ENCODE measurements at regions not wholly inside any gene's neighbourhood (a gene's known extent, or its start where the extent isn't known, plus 50 kb on each side); places are given as distances from the start of the nearest gene placed in this dataset.

DNA sequence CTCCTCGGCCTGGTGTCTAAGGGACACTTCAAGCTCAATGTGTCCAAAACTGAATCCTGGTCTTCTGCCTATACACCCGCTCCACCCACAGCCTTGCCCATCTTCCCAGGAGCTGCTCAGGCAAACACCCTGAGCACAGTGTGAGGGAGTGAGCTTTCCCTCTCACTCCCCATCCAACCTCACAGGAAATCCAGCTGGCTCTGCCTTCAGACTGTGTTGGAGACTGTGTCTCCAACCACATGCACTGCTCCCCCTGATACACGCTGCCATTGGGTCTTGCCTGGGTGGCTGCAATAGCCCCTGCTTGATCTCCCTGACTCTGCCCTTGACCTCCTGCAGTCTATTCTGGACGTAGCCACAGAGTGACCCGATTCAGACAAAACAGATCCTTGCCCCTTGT is 319.5 kb upstream of the MSX2 start:
- H3K36me3 ChIP-seq (ENCODE audit: insufficient read depth in 1 of 2, low read depth in 1 of 2), result no peaks in the 10 kb centered on the region
- no peaks in the 10 kb centered on the region for H3K4me1 ChIP-seq
- ATAC-seq (no peak), DNase-seq (no peak)
- H3K27ac ChIP-seq, result no peak overlapping the region
- TF ChIP-seq, protein P1, sequence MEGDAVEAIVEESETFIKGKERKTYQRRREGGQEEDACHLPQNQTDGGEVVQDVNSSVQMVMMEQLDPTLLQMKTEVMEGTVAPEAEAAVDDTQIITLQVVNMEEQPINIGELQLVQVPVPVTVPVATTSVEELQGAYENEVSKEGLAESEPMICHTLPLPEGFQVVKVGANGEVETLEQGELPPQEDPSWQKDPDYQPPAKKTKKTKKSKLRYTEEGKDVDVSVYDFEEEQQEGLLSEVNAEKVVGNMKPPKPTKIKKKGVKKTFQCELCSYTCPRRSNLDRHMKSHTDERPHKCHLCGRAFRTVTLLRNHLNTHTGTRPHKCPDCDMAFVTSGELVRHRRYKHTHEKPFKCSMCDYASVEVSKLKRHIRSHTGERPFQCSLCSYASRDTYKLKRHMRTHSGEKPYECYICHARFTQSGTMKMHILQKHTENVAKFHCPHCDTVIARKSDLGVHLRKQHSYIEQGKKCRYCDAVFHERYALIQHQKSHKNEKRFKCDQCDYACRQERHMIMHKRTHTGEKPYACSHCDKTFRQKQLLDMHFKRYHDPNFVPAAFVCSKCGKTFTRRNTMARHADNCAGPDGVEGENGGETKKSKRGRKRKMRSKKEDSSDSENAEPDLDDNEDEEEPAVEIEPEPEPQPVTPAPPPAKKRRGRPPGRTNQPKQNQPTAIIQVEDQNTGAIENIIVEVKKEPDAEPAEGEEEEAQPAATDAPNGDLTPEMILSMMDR (IDR thresholded peaks at IDR 0.05), result no peak
- H3K27me3 ChIP-seq (ENCODE audit: insufficient read depth in 3 of 3, low read length in 2 of 3), result peaks cover 0 to 6% (median 0%) of the 10 kb centered on the region in 3 donors
- intact Hi-C loops (cut with DNase I), result no loop called here
- 72 to 80% (median 78%) methylated on average over 5 of the region's 5 CpGs for WGBS, 3 donors
- H3K9me3 ChIP-seq, result no peaks in the 10 kb centered on the region
- H3K4me3 ChIP-seq, result no peak overlapping the region

DNA sequence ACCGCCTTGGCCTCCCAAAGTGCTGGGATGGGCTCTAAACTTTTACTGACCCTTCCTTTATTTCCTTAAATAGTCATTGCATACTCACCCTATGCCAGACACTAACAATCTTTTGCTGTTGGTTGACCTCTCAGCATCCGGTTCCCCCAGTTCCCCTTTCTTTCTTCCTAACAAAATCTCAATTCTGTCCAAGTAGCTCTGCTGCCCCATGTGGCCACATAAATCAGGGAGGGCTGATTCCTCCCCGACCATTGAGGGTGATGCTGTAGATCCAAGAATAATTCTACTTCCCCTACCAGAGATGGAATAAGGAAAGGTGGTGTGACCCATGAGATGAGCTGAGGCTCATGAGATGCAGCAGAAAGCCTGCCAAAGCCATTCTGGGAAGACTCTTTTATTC is 315.3 kb upstream of the MSX2 start:
- Histone ChIP-seq H3K9me3 (no peaks in the 10 kb centered on the region), H3K27me3 (ENCODE audit: insufficient read depth in 3 of 3, low read length in 2 of 3) (peaks cover 0 to 6% (median 0%) of the 10 kb centered on the region in 3 donors), H3K4me3 (no peak overlapping the region), H3K27ac (no peak overlapping the region), H3K36me3 (ENCODE audit: insufficient read depth in 1 of 2, low read depth in 1 of 2) (no peaks in the 10 kb centered on the region), H3K4me1 (no peaks in the 10 kb centered on the region)
- intact Hi-C loops (cut with DNase I), result no loop called here
- no peak for DNase-seq
- 66 to 74% (median 69%) methylated on average over 3 of the region's 3 CpGs for WGBS, 3 donors
- no peak for ATAC-seq
- TF ChIP-seq, protein P1 (IDR thresholded peaks at IDR 0.05), result no peak

DNA sequence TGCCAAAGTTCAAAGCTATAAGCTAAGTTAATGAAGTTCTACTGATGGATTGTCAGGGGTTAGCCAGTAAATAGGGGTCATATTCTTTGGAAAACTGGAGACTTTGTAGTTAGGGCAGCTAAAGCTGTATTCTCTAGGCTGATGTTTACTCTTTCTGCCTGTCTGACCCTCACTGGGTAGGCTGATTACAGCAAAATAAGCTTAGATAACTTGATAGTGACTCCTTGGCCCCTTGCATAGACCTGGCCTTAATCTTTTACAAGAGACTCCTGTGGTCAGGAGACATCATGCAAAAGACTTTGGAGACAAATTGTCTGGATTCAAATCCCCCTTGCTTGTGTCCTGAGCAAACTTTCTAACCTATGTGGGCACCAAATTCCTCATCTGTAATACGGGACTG is 314.4 kb upstream of the MSX2 start:
- Histone ChIP-seq H3K27ac (no peak overlapping the region), H3K9me3 (no peaks in the 10 kb centered on the region), H3K36me3 (ENCODE audit: insufficient read depth in 1 of 2, low read depth in 1 of 2) (no peaks in the 10 kb centered on the region), H3K4me1 (no peaks in the 10 kb centered on the region), H3K27me3 (ENCODE audit: insufficient read depth in 3 of 3, low read length in 2 of 3) (peaks cover 0 to 3% (median 0%) of the 10 kb centered on the region in 3 donors), H3K4me3 (no peak overlapping the region)
- ATAC-seq, result no peak
- TF ChIP-seq, protein P1 (IDR thresholded peaks at IDR 0.05), result no peak
- intact Hi-C loops (cut with DNase I), result loop anchor here in 1 of 2 donors (10.0 kb wide), 1 partner anchor 525 kb away; no protein-coding TSS in a partner anchor
- WGBS, 3 donors, result 47 to 56% (median 55%) methylated on average over 1 of the region's 1 CpG
- DNase-seq, result no peak

DNA sequence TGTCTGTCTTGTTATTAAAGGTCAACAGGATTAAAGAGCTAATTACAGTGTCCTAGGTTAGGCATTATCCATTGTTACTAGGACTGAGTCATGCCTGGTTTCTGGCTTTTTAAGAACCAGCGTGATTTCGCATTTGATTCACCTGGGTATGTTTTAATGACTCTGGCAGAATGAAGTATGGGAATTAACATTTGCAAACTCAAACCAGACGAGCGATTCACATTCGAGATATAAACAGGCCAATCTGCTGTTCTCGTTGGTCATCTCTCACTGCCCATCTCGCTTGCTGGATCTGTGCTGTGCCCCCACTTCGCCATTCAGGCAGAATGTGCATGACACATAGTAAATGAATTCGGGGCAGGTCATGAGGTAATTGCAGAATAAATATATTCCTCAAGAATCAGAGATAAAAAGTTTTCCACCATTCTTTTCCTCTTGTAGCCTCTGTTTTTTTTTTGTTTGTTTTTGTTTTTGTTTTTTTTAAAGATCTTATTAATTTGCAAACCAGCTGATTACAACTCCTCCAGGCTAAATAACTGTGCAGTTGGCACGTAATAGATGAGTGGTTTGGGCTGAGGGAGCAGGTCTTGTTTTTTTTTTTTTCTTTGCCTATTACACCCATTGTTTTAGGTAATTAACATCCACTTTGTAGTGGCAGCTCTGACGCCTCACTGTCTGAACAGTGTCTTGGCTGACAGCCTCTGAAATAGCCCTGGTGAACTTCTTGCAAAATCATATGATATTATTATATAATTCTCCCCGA is 313.5 kb upstream of the MSX2 start:
- TF ChIP-seq, protein P1 (IDR thresholded peaks at IDR 0.05), result no peak
- H3K36me3 ChIP-seq (ENCODE audit: insufficient read depth in 1 of 2, low read depth in 1 of 2), result no peaks in the 10 kb centered on the region

More for the DNA sequence above, 313.5 kb upstream of the MSX2 start:
- Histone ChIP-seq H3K27me3 (ENCODE audit: insufficient read depth in 3 of 3, low read length in 2 of 3) (peaks cover 0 to 7% (median 0%) of the 10 kb centered on the region in 3 donors), H3K4me3 (no peak overlapping the region), H3K4me1 (no peaks in the 10 kb centered on the region), H3K27ac (no peak overlapping the region), H3K9me3 (no peaks in the 10 kb centered on the region)
- WGBS, 3 donors, result 77 to 80% (median 78%) methylated on average over 12 of the region's 12 CpGs
- ATAC-seq, result no peak
- DNase-seq, result no peak
- intact Hi-C loops (cut with DNase I), result loop anchor here in 1 of 2 donors (10.0 kb wide), 1 partner anchor 524 kb away; no protein-coding TSS in a partner anchor

All from psoas muscle (tissue), 7 donors.